HepG2 (cell line): ENCODE measurements at regions not wholly inside any gene's neighbourhood (a gene's known extent, or its start where the extent isn't known, plus 50 kb on each side); places are given as distances from the start of the nearest gene placed in this dataset.

ENCODE experiments used
- ARHGAP35 ChIP-seq: sonication (generic); formaldehyde crosslinking; IDR thresholded peaks from 2 replicates; pipeline ENCODE4 v1.9.0; 2022; ENCODE audit warnings: mild to moderate bottlenecking, inconsistent platforms, moderate library complexity, missing genetic modification reagents, borderline replicate concordance
- ATAD3A ChIP-seq: sonication (generic); formaldehyde crosslinking; IDR thresholded peaks from 2 replicates; pipeline ENCODE4 v1.4.0; 2020; ENCODE audit warnings: missing genetic modification reagents
- CBX2 ChIP-seq, 2 experiments: fragments of 200-600 bp in 1 of 2; sonication (generic); formaldehyde crosslinking in 1 of 2; IDR thresholded peaks; 2 replicates each; pipeline versions ENCODE4 v1.7.0 to v1.8.1; 2018 to 2022; ENCODE audit warnings: low read depth in 2 of 2, low read length in 1 of 2, mild to moderate bottlenecking in 1 of 2, missing genetic modification reagents in 1 of 2
- HNRNPK ChIP-seq: fragments of 200-400 bp; formaldehyde crosslinking; IDR thresholded peaks from 2 replicates; pipeline ENCODE4 v1.6.1; 2018; ENCODE audit warnings: low read length, low read depth, moderate library complexity, mild to moderate bottlenecking; ENCODE audit not compliant: poor library complexity, severe bottlenecking
- PCBP2 ChIP-seq: fragments of 200-400 bp; formaldehyde crosslinking; optimal IDR thresholded peaks from 2 replicates; pipeline ENCODE3; 2018; ENCODE audit warnings: low read length, low read depth; ENCODE audit not compliant: poor library complexity, severe bottlenecking
- PHF21A ChIP-seq: sonication (generic); formaldehyde crosslinking; IDR thresholded peaks from 2 replicates; pipeline ENCODE4 v1.5.0; 2020; ENCODE audit warnings: mild to moderate bottlenecking, missing genetic modification reagents
- TP53 ChIP-seq: sonication (generic); formaldehyde crosslinking; conservative IDR thresholded peaks from 2 replicates; pipeline ENCODE4 v1.4.0; 2020; ENCODE audit warnings: missing genetic modification reagents
- ZBTB38 ChIP-seq: sonication (generic); formaldehyde crosslinking; IDR thresholded peaks from 2 replicates; pipeline ENCODE4 v1.5.1; 2020; ENCODE audit warnings: mild to moderate bottlenecking, missing genetic modification reagents
- ZBTB44 ChIP-seq: sonication (generic); formaldehyde crosslinking; IDR thresholded peaks from 2 replicates; pipeline ENCODE4 v1.4.0; 2020; ENCODE audit warnings: missing genetic modification reagents
- ZFP62 ChIP-seq: sonication (generic); formaldehyde crosslinking; IDR thresholded peaks from 2 replicates; pipeline ENCODE4 v1.4.0; 2020; ENCODE audit warnings: missing genetic modification reagents
- ZNF280D ChIP-seq: sonication (generic); formaldehyde crosslinking; IDR thresholded peaks from 2 replicates; pipeline ENCODE4 v1.5.1; 2020; ENCODE audit warnings: mild to moderate bottlenecking, missing genetic modification reagents
- ZNF318 ChIP-seq: sonication (generic); formaldehyde crosslinking; IDR thresholded peaks from 2 replicates; pipeline ENCODE4 v1.4.0; 2020; ENCODE audit warnings: mild to moderate bottlenecking, missing genetic modification reagents
- ZNF441 ChIP-seq: sonication (generic); formaldehyde crosslinking; IDR thresholded peaks from 2 replicates; pipeline ENCODE4 v1.7.0; 2021; ENCODE audit warnings: missing genetic modification reagents, borderline replicate concordance
- ZNF597 ChIP-seq: sonication (generic); formaldehyde crosslinking; IDR thresholded peaks from 2 replicates; pipeline ENCODE4 v1.5.0; 2020; ENCODE audit warnings: missing genetic modification reagents

- TF ChIP-seq ZNF318, result no peak
- no peak for TF ChIP-seq CBX2 (IDR thresholded peaks at IDR 0.05; ENCODE audit: low read depth, low read length)
- no peak for TF ChIP-seq CBX2 (CRISPR knock-in tag; IDR thresholded peaks at IDR 0.05; ENCODE audit: low read depth)
- TF ChIP-seq ZNF280D (CRISPR knock-in tag), result no peak
- TF ChIP-seq ZNF441, result no peak
- no peak for TF ChIP-seq ATAD3A
- TF ChIP-seq ZNF597 (CRISPR knock-in tag), result no peak
- TF ChIP-seq ZBTB44 (CRISPR knock-in tag), result no peak
- no peak for TF ChIP-seq ZBTB38 (CRISPR knock-in tag)
- no peak for TF ChIP-seq PHF21A (CRISPR knock-in tag)
- no peak for TF ChIP-seq HNRNPK
- TF ChIP-seq ZFP62, result no peak
- TF ChIP-seq PCBP2, result no peak
- TF ChIP-seq TP53 (CRISPR knock-in tag), result no peak
- TF ChIP-seq ARHGAP35 (CRISPR knock-in tag), result no peak
These were observed 176.3 kb downstream of the ANAPC1 start (continued) for GRCh38 chr2:111707700-111708099.
